Thyroid gland (tissue), 4 donors: ENCODE measurements at regions not wholly inside any gene's neighbourhood (a gene's known extent, or its start where the extent isn't known, plus 50 kb on each side); places are given as distances from the start of the nearest gene placed in this dataset.
"Not testable (repeated sequence)": the region's sequence is repeated elsewhere in the genome, so short reads cannot be mapped to it uniquely, and the experiment has no call there.

ENCODE experiments used
- CTCF ChIP-seq, 6 experiments: fragments of 200-600 bp in 3 of 6; fragments of 450-650 bp in 3 of 6; sonication (generic) in 3 of 6; IDR thresholded peaks; one replicate each; pipeline ENCODE4 v1.5.1; 2016 to 2019; ENCODE audit warnings: antibody characterized with exemption in 6 of 6, mild to moderate bottlenecking in 2 of 6, inconsistent platforms in 1 of 6, moderate library complexity in 1 of 6
- POLR2A ChIP-seq, 2 donors: fragments of 450-650 bp; IDR thresholded peaks; one replicate each; pipeline ENCODE4 v1.6.1; 2017; ENCODE audit warnings: antibody characterized with exemption in 2 of 2, mild to moderate bottlenecking in 2 of 2, moderate library complexity in 1 of 2

- TF ChIP-seq CTCF, POLR2A (IDR thresholded peaks at IDR 0.05): not testable (repeated sequence)
These were observed 185.2 kb upstream of the FOXK1 start for GRCh38 chr7:4496911-4497310.
